ENCODE measurements at regions not wholly inside any gene's neighbourhood (a gene's known extent, or its start where the extent isn't known, plus 50 kb on each side); places are given as distances from the start of the nearest gene placed in this dataset.

DNA sequence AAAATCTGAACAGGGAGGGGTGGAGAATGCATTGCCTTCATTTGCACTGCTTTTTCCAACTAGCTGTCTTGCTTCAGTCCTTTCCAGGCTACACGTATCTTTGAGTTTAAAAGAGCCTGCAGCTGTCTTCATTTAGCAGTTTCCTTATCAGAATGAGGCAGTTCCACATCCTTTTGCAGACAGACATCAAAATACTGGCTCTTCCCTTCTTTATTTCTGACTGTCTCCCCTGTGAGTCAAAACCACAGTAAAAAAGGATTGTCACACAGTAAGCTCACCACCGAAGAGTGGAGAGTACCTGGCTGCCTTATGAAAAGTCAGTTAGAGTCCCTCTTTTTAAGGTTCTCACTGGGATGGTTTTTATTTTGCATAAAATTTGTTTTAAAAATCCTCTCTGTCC lies 205.5 kb upstream of the CD96 start:
- Histone ChIP-seq H3K4me3 (no peak overlapping the region), H3K27ac (no peak overlapping the region)

DNA sequence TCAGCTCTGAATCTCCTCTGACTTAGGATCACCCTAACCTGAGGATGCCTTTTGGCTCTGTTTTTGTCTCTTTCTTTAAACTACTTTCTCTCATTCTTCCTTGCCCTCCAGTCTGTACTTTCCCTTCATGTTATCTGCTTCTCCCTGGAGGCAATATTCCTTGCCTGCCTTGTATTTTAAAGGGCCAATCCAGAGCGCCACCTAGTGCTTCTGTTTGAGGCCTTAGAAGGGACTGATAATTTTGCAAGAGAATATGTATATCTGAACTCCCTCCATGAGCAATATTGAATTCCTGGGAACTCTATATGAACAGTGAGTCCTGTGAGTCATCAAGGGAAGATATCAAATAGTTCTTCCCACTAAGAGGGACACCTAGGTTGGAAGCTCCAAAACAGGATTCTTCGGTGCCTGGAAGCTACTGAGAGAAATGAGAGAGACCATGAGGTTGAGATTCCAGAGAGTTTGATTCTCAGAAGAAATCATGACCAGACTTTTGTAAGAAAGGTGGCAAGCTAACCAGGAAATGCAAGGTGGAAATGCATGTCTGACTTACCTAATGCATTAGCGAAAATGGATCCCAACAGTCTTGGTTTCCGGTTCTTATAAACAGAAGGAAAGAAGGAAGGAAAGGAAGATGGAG lies 203.8 kb upstream of the CD96 start:
- no peak overlapping the region for H3K27ac ChIP-seq
- no peak overlapping the region for H3K4me3 ChIP-seq

DNA sequence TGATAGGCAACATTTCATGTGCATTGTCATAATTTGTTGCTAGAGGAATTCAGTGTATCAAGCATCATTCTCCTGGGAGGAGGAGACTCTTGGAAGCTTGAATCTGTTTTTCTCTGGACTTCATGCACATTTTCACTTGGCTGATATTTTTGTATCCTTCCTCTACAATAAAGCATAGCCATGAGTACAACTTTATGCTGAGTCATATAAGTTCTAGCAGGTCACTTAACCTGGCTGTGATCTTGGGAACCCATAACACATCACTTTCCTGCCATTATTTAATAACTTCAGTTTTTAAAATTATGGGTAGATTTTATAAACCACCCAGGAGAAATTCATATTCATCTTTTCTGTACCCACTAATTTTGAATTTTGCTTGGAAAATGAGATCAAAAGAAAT lies 203.0 kb upstream of the CD96 start:
- Histone ChIP-seq H3K27ac (no peak overlapping the region), H3K4me3 (no peak overlapping the region)

DNA sequence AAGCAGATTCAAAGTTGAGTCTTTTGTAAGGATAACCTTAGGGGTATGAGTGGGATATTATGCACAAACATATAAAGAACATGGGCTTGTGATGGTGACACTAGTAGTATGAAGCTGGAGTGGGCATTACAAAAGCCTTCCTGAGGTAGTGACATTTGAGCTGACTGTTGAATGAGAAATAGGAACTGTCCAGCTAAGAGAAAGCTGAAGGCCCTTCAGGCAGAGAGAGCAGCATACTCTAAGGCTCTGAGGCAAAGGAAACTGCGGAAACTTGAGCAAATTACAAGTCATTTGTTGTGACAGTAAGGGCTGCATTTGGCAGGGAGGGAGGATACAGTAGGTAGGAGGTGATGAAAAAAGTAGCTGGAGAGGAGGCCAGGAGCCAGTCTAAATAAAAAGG lies 190.7 kb upstream of the CD96 start:
- Histone ChIP-seq H3K4me3 (no peak overlapping the region), H3K27ac (no peak overlapping the region)

DNA sequence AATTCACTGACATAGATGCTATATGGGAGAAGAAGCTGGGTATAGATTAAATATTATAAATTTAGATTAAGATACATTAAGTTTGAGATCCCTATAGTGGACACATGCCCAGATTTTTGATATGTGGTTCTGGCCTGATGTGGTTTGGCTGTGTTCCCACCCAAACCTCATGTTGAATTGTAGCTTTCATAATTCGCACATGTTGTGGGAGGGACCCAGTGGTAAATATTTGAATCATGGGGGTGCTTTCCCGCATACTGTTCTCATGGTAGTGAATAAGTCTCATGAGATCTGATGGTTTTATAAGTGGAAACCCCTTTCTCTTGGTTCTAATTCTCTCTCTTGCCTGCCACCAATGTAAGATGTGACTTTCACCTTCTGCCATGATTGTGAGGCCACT lies 189.4 kb upstream of the CD96 start:
- no peak overlapping the region for H3K27ac ChIP-seq
- H3K4me3 ChIP-seq = no peak overlapping the region

DNA sequence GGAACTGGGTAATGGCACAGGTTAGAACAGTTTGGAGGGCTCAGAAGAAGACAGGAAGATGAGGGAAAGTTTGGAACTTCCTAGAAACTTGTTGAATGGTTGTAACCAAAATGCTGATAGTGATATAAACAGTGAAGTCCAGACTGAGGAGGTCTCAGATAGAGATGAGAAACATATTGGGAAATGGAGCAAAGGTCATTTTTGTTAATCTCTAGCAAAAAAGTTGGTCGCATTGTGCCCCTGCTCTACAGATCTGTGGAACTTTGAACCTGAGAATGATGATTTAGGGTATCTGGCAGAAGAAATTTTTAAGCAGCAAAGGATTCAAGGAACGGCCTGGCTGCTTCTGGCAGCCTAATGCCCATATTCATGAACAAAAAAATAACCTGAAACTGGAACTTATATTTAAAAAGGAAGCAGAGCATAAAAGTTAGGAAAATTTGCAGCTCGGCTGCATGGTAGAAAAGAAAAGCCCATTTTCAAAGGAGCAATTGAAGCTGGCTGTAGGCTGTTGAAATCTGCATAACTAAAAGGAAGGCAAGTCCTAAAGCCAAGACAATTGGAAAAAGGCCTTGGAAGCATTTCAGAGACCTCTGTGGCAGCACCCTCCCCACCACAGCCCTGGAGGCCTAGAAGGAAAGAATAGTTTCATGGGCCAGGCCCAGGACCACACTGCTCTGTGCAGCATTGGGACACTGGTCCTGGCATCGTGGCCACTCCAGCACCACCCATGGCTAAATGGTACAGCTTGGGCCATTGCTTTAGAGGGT lies 182.6 kb upstream of the CD96 start:
- H3K27ac ChIP-seq = no peak overlapping the region
- H3K4me3 ChIP-seq = no peak overlapping the region

DNA sequence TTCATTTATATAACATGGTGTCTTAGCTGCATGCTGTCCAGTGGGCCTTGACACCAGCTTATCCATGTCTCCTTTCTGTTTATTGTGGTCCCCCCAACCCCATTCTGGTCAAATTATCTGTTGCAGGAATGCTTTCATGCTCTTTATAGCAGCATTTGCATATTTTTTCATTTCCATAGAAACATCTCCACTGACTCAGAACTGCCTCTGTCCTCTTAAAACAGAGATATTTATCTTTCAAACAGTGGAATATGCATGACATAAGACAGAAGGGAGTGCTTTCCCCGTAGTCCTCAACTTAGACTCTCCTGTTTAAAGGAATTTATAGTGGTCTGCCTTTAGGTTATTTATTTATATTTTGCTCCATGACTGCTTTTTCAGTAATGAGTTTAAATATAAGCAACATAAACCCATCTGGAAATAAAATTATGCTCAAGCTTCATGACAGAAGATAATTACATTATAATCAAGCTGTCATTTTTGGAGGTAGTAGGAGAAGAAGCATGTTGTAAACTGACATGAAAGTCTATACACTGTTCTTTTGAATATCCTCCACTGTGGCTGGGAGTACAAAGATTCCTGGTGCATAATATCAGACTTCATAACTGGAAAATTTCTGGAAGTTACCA lies 179.5 kb upstream of the CD96 start:
- Histone ChIP-seq H3K27ac (no peak overlapping the region), H3K4me3 (no peak overlapping the region)

DNA sequence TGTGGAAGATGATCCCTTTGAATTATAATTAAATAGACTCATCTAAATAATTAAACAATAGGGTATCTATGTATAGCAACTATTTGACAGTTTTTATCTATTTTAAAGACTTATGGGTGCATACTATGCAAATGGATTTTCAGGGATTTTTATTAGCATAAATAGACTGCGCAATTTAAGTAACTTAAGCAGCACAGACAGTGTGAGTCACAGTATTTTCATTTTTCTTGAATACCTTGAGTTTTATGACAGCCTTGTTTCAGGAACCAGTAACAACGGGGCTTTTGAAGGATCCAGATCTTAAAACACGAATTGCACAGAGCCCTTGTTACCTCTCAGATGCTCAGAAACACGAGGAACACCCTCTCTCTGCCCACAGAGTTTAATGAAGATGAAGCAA lies 175.5 kb upstream of the CD96 start:
- no peak overlapping the region for H3K27ac ChIP-seq

DNA sequence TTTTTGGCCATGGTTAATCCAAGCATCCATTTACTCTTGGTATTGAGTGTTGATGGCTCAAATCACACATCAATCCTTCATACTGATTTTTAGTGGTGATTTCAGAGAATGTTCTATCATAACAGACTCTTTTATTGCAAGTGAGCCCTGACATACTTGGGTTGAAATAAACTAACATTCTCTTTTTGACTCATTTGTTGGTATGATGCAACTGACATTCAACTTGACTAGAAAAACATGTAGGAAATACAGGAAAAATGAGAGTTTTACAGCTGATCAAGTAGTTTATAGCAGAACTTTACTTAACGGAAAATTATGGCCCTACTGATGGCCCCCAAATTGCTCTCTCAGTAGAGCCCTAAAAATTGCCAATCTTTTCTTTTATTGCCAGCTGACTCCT lies 173.9 kb upstream of the CD96 start:
- Histone ChIP-seq H3K27ac (no peak overlapping the region), H3K4me3 (no peak overlapping the region)

More for the DNA sequence above, 175.5 kb upstream of the CD96 start:
- no peak overlapping the region for H3K4me3 ChIP-seq

DNA sequence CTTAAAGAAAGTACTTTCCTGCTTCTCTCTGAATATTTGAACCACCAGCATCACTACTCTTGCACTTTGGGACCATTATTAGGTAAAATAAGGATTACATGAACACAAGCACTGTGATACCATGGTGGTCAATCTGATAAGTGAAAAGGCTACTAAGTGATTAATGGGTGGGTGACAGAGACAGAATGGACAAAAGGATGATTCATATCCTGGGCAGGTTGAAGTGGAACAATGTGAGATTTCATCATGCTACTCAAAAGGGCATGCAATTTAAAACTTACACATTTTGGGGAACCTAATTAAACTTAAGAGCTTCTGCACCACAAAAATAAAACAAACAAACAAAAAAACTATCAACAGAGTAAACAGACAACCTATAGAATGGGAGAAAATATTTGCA lies 172.0 kb upstream of the CD96 start:
- Histone ChIP-seq H3K27ac (no peak overlapping the region), H3K4me3 (no peak overlapping the region)

DNA sequence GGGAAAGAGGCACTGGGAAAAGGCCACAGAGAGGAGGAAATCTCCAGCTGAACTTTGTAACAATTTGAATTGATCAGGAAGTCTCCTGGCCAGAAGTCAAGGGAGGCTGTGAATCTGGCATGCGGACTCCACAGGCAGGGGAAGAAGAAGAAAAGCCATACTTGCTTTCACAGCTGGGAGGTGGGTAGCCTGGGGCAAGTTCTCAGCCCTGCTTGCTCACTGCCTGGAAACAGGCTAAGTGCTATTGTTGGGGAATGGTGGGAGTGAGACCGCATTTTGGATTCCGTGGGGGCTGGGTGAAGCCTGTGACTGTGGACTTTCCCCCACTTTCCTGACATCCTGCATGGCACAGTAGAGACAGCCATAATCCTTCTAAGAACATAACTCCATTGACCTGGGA lies 168.8 kb upstream of the CD96 start:
- Histone ChIP-seq H3K4me3 (no peak overlapping the region), H3K27ac (no peak overlapping the region)

DNA sequence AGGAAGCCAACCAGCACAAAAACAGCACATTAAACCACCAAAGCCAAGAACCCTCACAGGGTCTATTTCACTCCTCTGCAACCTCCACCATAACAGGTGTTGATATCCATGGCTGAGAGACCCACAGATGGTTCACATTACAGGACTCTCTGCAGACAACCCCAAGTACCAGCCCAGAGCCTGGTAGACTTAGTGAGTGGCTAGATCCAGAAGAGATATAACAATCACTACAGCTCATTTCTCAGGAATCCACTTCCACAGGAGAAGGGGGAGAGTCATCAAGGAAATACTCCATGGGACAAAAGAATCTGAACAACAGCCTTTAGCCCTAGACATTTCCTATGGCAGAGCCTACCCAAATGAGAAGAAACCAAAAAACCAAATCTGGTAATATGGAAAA lies 168.1 kb upstream of the CD96 start:
- no peak overlapping the region for H3K27ac ChIP-seq
- H3K4me3 ChIP-seq = no peak overlapping the region

DNA sequence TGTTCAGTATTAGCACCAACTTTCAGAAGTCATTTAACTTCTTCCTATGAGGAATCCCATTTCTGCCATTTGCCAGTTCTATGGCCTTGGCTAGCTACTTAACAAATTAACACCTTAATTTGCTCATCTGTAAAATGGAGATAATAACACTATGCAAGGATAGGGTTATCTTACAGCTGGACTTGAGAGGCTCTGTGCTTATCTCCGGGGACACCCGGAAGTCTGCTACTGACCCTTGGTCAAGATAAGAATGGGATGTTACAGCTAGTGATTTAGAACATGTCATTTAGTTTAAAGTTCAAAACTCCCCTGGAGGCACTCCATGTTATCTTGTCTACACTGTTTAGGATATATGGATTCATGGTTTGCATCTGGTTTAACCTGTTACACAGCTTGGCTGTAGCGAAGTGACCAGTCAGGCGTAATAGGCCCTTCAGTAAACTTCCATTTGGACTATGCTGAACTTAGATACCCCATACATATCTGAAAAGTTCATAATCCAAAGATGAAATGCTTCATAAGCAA lies 156.0 kb upstream of the CD96 start:
- Histone ChIP-seq H3K4me3 (no peak overlapping the region), H3K27ac (no peak overlapping the region)

DNA sequence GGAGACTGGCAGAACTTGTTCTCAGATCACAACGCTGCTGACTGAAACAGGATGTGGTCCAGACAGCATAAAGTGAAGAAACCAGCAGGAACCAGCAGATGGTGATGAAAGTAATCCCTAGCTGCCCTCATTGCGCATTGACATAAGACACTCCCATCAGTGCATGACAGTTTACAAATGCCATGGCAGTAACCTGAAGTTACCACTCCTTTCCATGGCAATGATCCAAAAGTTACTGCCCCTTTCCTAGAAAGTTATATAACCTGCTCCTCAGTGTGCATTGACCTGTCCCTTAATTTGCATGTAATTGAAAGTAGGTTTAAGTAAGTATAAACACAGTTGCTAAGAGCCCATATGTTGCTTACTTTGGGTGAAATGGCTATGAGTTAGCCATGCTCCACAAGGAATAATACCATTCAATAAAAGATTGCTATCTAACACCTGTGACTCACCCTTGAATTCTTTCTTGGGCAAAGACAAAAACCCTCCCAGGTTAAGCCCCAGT lies 149.1 kb upstream of the CD96 start:
- Histone ChIP-seq H3K4me3 (no peak overlapping the region), H3K27ac (no peak overlapping the region)

DNA sequence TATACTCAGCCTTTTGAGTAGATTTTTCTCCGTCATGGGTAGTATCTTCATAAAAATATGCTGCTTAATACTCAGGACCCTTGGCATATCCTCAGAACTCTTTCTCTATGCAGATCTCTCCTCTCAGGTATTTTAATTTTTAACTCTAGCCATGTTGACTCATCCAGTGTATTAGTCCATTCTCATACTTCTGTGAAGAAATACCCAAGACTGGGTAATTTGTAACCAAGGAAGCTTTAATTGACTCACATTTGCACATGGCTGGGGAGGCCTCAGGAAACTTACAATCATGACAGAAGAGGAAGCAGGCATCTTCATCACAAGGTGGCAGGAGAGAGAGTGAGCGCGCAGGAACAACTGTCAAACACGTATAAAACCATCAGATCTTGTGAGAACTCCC lies 129.3 kb upstream of the CD96 start:
- H3K27ac ChIP-seq = no peak overlapping the region
- no peak overlapping the region for H3K4me3 ChIP-seq

DNA sequence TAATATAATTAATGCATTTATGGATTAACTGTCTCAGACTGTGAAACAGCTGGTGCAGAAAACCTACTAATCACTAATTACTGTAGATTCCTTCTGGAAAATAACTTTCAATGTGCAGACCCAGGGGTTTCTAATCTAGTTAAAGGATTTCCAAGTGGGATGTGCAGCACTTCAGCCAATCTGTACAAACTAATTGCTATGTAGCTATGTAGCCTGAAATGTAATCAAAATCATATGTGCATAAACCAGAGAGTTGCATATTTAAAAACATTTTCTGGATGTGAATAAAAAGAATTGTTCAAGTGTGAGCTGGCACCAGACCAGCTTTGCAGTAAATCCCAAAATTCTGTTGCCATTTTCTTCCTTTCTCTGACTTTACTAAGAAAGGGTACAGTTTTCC lies 127.5 kb upstream of the CD96 start:
- Histone ChIP-seq H3K27ac (no peak overlapping the region), H3K4me3 (no peak overlapping the region)

DNA sequence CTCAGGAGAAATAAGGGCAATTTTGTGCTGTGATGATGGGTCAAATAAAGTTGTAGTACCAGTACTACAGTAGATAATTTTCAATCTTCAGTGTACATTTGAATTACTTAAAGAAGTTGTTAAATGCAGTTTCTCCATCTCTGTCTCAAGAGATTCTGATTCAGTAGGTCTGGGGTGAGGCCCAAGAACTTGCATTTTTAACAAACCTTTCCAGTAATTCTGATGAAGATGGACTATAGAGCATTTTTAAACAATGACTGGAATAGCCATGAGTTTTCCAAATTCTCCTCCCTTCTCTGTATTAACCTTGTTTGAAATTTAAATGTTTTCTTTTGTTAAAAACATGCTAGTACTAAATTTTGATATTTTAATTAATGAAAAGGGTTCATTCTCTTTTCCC lies 127.0 kb upstream of the CD96 start:
- Histone ChIP-seq H3K27ac (no peak overlapping the region), H3K4me3 (no peak overlapping the region)

DNA sequence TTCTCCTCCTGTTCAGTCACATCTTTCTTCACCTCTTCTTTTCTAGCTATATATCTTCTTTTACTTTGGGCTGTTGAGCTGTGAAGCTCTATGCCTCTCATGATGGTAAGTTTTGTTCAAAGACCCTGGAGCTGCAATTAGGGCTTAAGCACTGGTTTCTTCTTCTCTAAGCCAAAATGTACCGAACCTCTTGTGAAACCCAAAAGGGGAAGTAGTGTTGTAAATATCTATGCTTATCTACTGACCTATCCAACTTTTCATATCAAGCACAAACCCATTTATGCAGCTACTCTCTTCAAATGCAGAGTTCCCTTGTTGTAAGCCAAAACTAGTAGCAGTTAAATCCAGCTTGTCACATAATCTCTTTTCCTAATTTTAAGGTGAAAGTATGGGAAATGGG lies 123.6 kb upstream of the CD96 start:
- Histone ChIP-seq H3K4me3 (no peak overlapping the region), H3K27ac (no peak overlapping the region)

DNA sequence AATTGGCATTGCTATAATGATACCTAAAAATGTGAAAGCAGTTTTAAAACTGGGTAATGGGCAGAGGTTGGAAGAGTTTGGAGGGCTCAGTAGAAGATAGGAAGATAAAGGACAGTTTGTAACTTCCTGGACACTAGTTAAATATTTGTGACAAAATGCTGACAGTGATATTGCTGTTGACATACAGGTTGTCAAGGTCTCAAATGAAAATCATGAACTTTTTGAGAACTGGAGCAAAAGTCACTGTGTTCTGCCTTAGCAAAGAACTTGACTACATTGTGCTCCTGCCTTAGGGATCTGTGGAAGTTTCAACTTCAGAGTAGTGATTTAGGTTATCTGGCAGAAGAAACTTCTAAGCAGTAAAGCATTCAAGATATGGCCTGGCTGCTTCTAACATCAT lies 113.7 kb upstream of the CD96 start:
- Histone ChIP-seq H3K4me3 (no peak overlapping the region), H3K27ac (no peak overlapping the region)

DNA sequence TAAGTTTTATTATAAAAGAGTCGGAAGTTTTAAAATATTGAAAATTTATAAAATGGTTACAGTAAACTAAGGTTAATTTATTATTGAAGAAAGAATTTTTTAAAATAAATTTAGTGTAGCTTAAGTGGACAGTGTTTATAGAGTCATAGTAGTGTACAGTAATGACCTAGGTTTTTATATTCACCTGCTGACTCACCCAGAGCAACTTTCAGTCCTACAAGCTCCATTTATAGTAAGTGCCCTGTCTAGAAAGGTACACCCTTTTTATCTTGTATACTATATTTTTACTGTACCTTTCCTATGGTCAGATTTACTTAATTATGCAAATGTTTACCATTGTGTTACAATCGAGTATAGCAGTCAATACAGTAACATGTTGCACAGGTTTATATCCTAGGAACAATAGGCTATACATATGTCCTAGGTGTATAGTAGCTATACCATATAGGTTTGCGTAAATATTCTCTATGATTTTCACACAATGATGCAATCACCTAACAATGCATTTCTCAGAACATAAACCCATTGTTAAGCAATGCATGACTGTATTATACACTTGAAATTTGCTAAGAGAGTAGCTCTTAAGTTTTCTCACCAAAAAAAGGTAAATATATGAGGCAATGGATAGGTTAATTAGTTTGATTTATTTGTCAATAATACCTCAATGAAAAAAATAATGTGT lies 106.9 kb upstream of the CD96 start:
- Histone ChIP-seq H3K4me3 (no peak overlapping the region), H3K27ac (no peak overlapping the region)

Data from skin epidermis (tissue), 12 donors.